HL-60 (cell line): ENCODE measurements at regions not wholly inside any gene's neighbourhood (a gene's known extent, or its start where the extent isn't known, plus 50 kb on each side); places are given as distances from the start of the nearest gene placed in this dataset.

Source experiments
- GABPA ChIP-seq: IDR thresholded peaks from 2 replicates; pipeline ENCODE4 v1.6.1; 2012; ENCODE audit warnings: low read depth
- TF ChIP-seq, protein P1 (sequence below): IDR thresholded peaks from one replicate; pipeline ENCODE4 v1.5.1; 2011; ENCODE audit warnings: low read length, control low read depth, inconsistent platforms; ENCODE audit not compliant: insufficient read depth

- TF ChIP-seq, protein P1, sequence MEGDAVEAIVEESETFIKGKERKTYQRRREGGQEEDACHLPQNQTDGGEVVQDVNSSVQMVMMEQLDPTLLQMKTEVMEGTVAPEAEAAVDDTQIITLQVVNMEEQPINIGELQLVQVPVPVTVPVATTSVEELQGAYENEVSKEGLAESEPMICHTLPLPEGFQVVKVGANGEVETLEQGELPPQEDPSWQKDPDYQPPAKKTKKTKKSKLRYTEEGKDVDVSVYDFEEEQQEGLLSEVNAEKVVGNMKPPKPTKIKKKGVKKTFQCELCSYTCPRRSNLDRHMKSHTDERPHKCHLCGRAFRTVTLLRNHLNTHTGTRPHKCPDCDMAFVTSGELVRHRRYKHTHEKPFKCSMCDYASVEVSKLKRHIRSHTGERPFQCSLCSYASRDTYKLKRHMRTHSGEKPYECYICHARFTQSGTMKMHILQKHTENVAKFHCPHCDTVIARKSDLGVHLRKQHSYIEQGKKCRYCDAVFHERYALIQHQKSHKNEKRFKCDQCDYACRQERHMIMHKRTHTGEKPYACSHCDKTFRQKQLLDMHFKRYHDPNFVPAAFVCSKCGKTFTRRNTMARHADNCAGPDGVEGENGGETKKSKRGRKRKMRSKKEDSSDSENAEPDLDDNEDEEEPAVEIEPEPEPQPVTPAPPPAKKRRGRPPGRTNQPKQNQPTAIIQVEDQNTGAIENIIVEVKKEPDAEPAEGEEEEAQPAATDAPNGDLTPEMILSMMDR: no peak
- no peak for TF ChIP-seq GABPA
Observed at GRCh38 chr6:40807484-40807883, 220.3 kb upstream of the LRFN2 start.
